CD4-positive, alpha-beta T cell treated with Interleukin-15 for 4 hours (primary cell): ENCODE measurements at regions not wholly inside any gene's neighbourhood (a gene's known extent, or its start where the extent isn't known, plus 50 kb on each side); places are given as distances from the start of the nearest gene placed in this dataset.

ENCODE experiments used
- DNase-seq: peaks from one replicate; pipeline ENCODE4 v3.0.0-alpha.2; 2020; ENCODE audit warnings: low spot score

- DNase-seq, result no peak
Measured at GRCh38 chr4:181690498-181690897, 552.7 kb upstream of the TENM3 start.

- DNase-seq, result no peak
Measured at GRCh38 chr4:181692965-181693364, 550.2 kb upstream of the TENM3 start.

DNA sequence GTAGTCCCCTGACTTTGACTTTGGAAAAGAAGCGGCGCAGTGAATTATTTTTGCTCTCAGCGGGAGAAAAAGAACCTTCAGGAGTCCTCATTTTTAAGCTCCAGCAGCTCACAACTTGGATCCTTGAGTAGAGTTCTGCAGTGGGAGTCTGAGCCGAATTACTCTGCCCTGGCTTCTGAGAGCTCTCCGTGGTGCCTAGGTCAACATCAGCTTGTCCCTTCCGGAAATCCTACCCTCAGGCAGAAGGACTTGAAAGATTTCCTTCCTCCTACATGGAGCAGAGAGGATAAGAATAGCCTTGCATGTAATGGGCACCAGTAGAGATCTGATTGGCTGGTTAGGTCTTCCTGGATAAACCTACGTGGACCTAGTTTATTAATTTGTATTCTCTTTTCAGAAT lies 549.7 kb upstream of the TENM3 start:
- no peak for DNase-seq

DNA sequence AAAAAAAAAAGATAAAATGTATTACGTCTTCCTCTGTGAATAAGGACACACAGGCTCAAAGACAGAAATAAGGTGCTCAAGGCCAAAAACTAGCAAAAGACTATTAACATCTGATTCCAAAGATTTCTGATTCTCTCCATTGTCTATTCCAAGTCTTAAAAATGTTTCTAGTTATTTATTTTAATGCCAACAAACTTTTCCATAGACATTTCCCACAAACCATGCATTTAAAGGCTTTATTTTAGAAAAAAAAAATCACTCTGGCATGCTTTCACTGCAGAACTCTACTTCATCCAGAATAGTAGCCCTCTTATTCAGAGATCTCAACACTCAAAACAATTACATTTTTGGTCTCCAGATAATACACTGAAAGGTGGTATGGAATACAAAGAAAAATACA lies 545.0 kb upstream of the TENM3 start:
- DNase-seq, result no peak

- DNase-seq, result no peak
Measured at GRCh38 chr4:181701214-181701613, 542.0 kb upstream of the TENM3 start.

- no peak for DNase-seq
Measured at GRCh38 chr4:181701894-181702293, 541.3 kb upstream of the TENM3 start.

GRCh38 chr4:181702864-181703495 lies 540.2 kb upstream of the TENM3 start:
- DNase-seq, result no peak

GRCh38 chr4:181710143-181710542 lies 533.1 kb upstream of the TENM3 start:
- no peak for DNase-seq

DNA sequence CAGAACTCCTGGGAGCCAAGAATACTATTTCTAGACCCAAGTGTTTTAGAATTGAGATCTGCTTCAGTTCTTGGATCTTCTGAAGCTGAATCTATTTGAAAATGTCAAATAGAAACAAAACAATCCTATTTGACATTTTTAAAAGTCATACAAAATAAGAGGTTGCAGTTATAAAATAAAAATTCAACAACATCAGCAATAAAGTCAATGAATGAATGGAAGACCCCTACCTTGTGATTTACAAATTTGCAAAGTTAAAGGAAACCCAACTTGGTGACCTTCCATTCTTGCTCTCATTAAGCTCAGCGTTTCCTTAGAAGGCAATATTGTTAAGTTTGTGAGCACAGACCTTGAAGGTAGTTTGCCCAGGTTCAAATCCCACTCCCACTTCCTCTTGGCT lies 531.8 kb upstream of the TENM3 start:
- no peak for DNase-seq

GRCh38 chr4:181728305-181728966 lies 514.8 kb upstream of the TENM3 start:
- DNase-seq, result no peak

DNA sequence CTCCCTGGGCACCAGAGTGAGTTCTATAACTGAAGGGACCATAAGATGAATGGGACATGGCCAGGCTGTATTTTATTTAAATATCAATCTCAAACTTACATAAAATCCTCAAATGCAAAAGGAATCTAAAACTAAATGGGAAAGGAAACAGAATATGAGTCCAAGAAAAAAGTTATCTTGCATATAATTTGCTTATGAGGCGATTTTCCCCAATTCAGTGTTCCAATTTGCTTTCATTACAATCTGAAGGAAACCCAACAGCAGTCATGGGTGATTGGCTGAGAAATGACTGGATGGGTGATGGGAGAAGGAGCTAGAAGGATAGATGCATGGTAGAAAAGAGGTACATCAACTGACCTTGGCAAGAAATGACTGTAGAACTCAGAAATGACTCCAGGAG lies 511.3 kb upstream of the TENM3 start:
- DNase-seq, result no peak

DNA sequence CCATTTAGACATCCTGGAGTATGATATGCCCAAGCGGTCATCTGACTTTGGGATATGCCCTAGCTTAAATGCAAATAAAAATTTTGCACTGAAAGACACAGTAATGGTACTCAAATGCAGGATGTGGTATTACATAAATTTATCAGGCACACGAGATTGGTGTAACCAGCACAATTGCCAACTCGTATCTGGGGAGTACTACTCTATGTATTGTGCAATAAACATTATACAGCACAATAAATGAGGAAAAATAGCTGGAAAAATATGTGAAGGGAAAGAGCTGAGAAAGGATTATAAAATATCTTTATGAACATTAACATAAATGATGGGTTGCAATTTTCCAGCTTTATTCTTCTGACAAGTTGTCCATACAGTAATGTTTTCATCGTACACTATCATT lies 505.5 kb upstream of the TENM3 start:
- no peak for DNase-seq

GRCh38 chr4:181739031-181739430 lies 504.2 kb upstream of the TENM3 start:
- no peak for DNase-seq

DNA sequence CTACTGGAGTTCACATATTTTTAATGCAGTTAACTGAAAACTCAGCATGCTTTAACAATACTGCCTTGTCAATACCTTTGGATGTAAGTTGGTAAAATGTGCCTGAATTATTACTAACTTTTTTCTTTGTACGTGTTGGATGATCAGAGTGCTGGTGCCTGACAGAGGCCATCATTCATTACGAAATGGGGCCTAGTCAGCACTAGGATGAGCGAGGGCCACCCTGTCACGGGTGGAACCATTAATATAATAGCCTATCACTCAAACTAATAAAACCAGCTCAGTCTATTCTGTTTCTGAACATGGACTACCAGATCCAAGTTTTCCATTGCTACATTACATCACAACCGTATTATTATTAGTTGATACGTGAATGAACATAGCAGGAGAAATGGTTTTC lies 501.7 kb upstream of the TENM3 start:
- no peak for DNase-seq

GRCh38 chr4:181745933-181746625 lies 497.1 kb upstream of the TENM3 start:
- no peak for DNase-seq

DNA sequence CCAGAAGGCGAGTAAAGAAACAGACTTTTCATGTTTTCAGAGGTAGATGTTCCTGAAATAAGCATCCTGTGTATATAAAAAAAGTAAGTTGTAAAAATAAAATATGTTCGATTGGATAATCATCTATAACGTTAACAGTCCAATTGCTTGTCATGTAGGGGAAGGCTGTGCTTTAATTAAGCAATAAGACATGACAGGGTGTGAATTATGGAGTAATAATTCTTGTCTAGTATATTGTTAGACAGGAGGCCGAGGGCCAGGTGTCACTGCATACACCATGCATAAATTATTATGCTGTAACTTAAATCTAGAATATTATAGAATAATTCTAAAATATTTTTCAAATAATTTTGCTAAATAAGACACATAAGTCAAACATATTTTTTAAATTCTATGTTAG lies 494.6 kb upstream of the TENM3 start:
- DNase-seq, result no peak

DNA sequence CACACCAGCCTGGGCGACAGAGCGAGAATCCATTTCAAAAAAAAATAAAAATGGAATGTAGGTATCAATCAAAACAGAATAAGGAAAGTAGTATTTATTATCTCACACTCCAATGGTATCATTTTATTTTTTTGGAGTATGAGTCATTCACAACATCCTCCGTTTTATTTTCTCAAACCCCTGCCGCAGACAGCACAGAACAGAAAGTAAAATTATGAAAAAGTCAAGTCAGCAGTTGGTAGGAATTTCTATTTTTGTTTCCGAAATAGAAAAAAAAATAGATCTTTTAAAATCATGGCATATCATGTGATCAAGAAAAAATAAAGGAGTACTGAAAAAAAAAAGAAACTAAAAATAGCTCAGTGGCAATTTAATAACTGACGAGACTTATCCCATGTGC lies 490.7 kb upstream of the TENM3 start:
- DNase-seq, result no peak

DNA sequence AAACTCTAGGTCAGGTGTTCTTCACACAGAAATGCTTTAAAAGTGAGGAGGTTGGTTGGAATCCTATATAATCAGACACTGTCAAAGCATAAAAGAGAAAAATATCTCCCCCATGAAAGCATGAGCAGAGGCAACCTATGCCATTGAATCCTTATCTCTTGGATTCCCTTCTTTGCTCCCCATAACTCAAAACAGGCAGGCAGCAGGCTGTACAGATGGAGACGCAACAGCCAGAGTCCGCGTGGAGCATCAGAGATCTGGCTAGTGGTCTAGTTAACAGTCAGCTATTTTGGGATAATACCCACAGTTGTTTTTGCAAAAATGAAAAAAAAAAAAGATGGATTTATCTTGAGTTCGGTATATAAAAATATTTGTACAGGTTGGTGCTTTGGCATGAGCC lies 490.0 kb upstream of the TENM3 start:
- no peak for DNase-seq

GRCh38 chr4:181755846-181756245 lies 487.4 kb upstream of the TENM3 start:
- DNase-seq, result no peak

- no peak for DNase-seq
Measured at GRCh38 chr4:181756451-181757095, 486.6 kb upstream of the TENM3 start.

GRCh38 chr4:181757098-181757497 lies 486.1 kb upstream of the TENM3 start:
- DNase-seq, result no peak

DNA sequence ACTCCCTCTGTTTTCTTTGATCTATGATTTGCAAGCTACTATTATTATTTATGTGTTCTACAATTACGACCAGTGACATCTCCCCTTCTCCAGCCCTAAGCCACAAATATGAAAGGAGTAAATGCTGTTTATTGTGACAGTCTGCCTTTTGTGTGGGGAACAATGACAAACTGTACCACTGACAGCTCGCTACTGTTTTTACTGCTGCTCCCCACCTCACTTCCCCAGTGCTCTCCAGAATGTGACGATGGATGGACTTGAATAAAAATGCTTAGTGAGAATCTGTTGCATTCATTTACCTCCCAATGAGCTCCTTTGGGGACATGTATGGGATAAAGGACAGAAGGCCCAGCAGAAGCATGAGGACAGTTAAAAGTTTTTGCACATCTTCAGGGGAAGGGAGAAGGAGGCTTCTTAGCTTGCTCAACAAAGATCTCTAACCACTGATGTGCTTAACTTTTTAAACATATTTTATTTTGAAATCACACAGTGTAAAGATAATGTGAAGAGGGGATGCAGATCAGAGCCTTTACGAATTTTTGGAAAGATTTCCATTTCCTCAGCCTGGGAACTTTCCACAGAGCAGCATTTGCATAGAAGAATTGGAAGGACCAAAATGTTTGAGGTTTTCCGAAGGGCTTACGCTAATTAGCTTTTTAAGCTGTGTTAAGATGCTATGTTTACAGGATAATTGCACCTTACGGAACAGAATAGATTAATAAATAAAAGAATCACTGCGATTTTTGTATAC lies 485.1 kb upstream of the TENM3 start:
- no peak for DNase-seq
